SK-N-SH (cell line): ENCODE measurements at regions not wholly inside any gene's neighbourhood (a gene's known extent, or its start where the extent isn't known, plus 50 kb on each side); places are given as distances from the start of the nearest gene placed in this dataset.

Source experiments
- CTCF ChIA-PET: fragments of 300-600, 350-600 bp; formaldehyde crosslinking; extraction: SDS; loops from one replicate; lab custom pipeline; 2021; lab: Yijun Ruan, JAX
- POLR2A ChIA-PET: fragments of 350-600 bp; sonication (Branson Sonifier 250); formaldehyde crosslinking; extraction: SDS; loops from one replicate; lab custom pipeline; 2020; ENCODE audit warnings: antibody characterized with exemption, inconsistent platforms; lab: Yijun Ruan, JAX
- DNase-seq: peaks from one replicate; pipeline ENCODE4 v3.0.0; 2012
- H2AFZ ChIP-seq: fragments of 200-600 bp; sonication (generic); 2 replicates; pipeline ENCODE4 v1.8.1; 2016; ENCODE audit warnings: antibody characterized with exemption, mild to moderate bottlenecking, low read depth
- H3F3A ChIP-seq: fragments of 200-600 bp; sonication (generic); replicated peaks from 2 replicates; pipeline ENCODE3; 2016; ENCODE audit warnings: antibody characterized with exemption, mild to moderate bottlenecking; ENCODE audit not compliant: insufficient read depth
- H3K27ac ChIP-seq, 2 experiments: fragments of 200-500 bp in 1 of 2; fragments of 200-600 bp in 1 of 2; sonication (Bioruptor generic) in 1 of 2; sonication (generic), shearing (Covaris generic) in 1 of 2; 2 replicates each; pipeline versions ENCODE4 v1.5.1 to v1.6.1; 2014 to 2016; ENCODE audit warnings: low read depth in 2 of 2, inconsistent platforms in 1 of 2, low read length in 1 of 2, mild to moderate bottlenecking in 1 of 2, mixed read lengths in 1 of 2
- H3K27me3 ChIP-seq: fragments of 200-600 bp; sonication (generic), shearing (Covaris generic); 2 replicates; pipeline ENCODE4 v1.6.1; 2016; ENCODE audit warnings: mixed run types; ENCODE audit not compliant: insufficient read depth
- H3K36me3 ChIP-seq, 2 experiments: fragments of 200-500 bp in 1 of 2; fragments of 200-600 bp in 1 of 2; sonication (Bioruptor generic) in 1 of 2; sonication (generic) in 1 of 2; replicated peaks in 1 of 2; 2 replicates each; pipeline versions ENCODE3 to v1.5.1; 2014 to 2016; ENCODE audit warnings: low read length in 1 of 2, mild to moderate bottlenecking in 1 of 2; ENCODE audit not compliant: insufficient read depth in 2 of 2, control insufficient read depth in 1 of 2
- H3K4me1 ChIP-seq, 2 experiments: fragments of 200-500 bp in 1 of 2; fragments of 200-600 bp in 1 of 2; sonication (Bioruptor generic) in 1 of 2; sonication (generic), shearing (Covaris generic) in 1 of 2; 2 replicates each; pipeline versions ENCODE4 v1.5.1 to v1.6.1; 2014 to 2016; ENCODE audit warnings: low read depth in 1 of 2, low read length in 1 of 2, mixed run types in 1 of 2; ENCODE audit not compliant: insufficient read depth in 2 of 2, control insufficient read depth in 1 of 2
- H3K4me2 ChIP-seq: fragments of 200-600 bp; sonication (generic), shearing (Covaris generic); 2 replicates; pipeline ENCODE4 v1.6.1; 2017; ENCODE audit warnings: mixed run types
- H3K4me3 ChIP-seq, 2 experiments: fragments of 200-500 bp in 1 of 2; fragments of 200-600 bp in 1 of 2; sonication (Bioruptor generic) in 1 of 2; sonication (generic), shearing (Covaris generic) in 1 of 2; 2 replicates each; pipeline versions ENCODE4 v1.5.1 to v1.8.1; 2014 to 2016; ENCODE audit warnings: low read depth in 2 of 2, inconsistent platforms in 1 of 2, low read length in 1 of 2, mild to moderate bottlenecking in 1 of 2, mixed read lengths in 1 of 2, moderate library complexity in 1 of 2
- H3K79me2 ChIP-seq: fragments of 200-600 bp; sonication (generic); 2 replicates; pipeline ENCODE4 v1.8.1; 2017; ENCODE audit warnings: mild to moderate bottlenecking; ENCODE audit not compliant: insufficient read depth
- H3K9ac ChIP-seq: fragments of 200-600 bp; sonication (generic); 2 replicates; pipeline ENCODE4 v1.6.1; 2017; ENCODE audit warnings: mixed run types
- H3K9me2 ChIP-seq: fragments of 200-600 bp; sonication (generic); 2 replicates; pipeline ENCODE4 v1.6.1; 2017; ENCODE audit warnings: mixed run types
- H3K9me3 ChIP-seq: fragments of 200-600 bp; sonication (generic); 2 replicates; pipeline ENCODE4 v1.6.1; 2017; ENCODE audit warnings: mixed run types, mild to moderate bottlenecking, moderate library complexity
- H4K20me1 ChIP-seq: fragments of 200-600 bp; sonication (generic); 2 replicates; pipeline ENCODE4 v1.6.1; 2017; ENCODE audit warnings: mild to moderate bottlenecking, mixed run types; ENCODE audit not compliant: insufficient read depth
- ELF1 ChIP-seq: IDR thresholded peaks from 2 replicates; pipeline ENCODE4 v1.4.0; 2012
- EZH2phosphoT487 ChIP-seq: fragments of 200-600 bp; sonication (generic); IDR thresholded peaks from 2 replicates; pipeline ENCODE4 v1.6.1; 2017; ENCODE audit warnings: low read depth, mixed run types, mild to moderate bottlenecking, antibody characterized with exemption, moderate library complexity, borderline replicate concordance
- GABPA ChIP-seq: IDR thresholded peaks from 2 replicates; pipeline ENCODE4 v1.4.0; 2012; ENCODE audit warnings: low read depth, mild to moderate bottlenecking
- GATA2 ChIP-seq: sonication (generic); formaldehyde crosslinking; IDR thresholded peaks from 2 replicates; pipeline ENCODE4 v1.5.0; 2020; ENCODE audit warnings: mild to moderate bottlenecking, missing genetic modification reagents
- MAX ChIP-seq: IDR thresholded peaks from 2 replicates; pipeline ENCODE4 v1.4.0; 2012; ENCODE audit warnings: low read depth
- MXI1 ChIP-seq: IDR thresholded peaks from 2 replicates; pipeline ENCODE4 v1.6.1; 2012; ENCODE audit warnings: mild to moderate bottlenecking, low read depth, low read length, improper control_type of control experiment
- NFIC ChIP-seq: IDR thresholded peaks from 2 replicates; pipeline ENCODE4 v1.4.0; 2012; ENCODE audit warnings: borderline replicate concordance
- POLR2AphosphoS5 ChIP-seq: IDR thresholded peaks from 2 replicates; pipeline ENCODE4 v1.6.1; 2012; ENCODE audit warnings: low read depth, low read length
- RAD21 ChIP-seq: IDR thresholded peaks from 2 replicates; pipeline ENCODE4 v1.6.1; 2012; ENCODE audit warnings: mild to moderate bottlenecking, low read length
- RCOR1 ChIP-seq: fragments of 150-350 bp; IDR thresholded peaks from 2 replicates; pipeline ENCODE4 v1.6.1; 2017; ENCODE audit warnings: antibody characterized with exemption, low read length
- REST ChIP-seq: IDR thresholded peaks from 2 replicates; pipeline ENCODE4 v1.6.1; 2012; ENCODE audit warnings: mild to moderate bottlenecking, low read depth, low read length, moderate library complexity
- RXRA ChIP-seq: IDR thresholded peaks from 2 replicates; pipeline ENCODE4 v1.4.0; 2012; ENCODE audit warnings: low read depth, mild to moderate bottlenecking, borderline replicate concordance
- SMC3 ChIP-seq: IDR thresholded peaks from 2 replicates; pipeline ENCODE4 v1.6.1; 2012; ENCODE audit warnings: low read depth, low read length, improper control_type of control experiment
- ZBTB33 ChIP-seq: IDR thresholded peaks from 2 replicates; pipeline ENCODE4 v1.4.0; 2012; ENCODE audit warnings: low read depth, borderline replicate concordance
- WGBS: methylation state at CpG from one replicate; pipeline ENCODE4 v1.1.6; 2017; ENCODE audit warnings: low lambda C conversion rate; 5-methylcytosine and 5-hydroxymethylcytosine counted together

GRCh38 chr10:107340326-107340725 lies 175.8 kb upstream of the SORCS1 start:
- no peaks in the 10 kb centered on the region for H3K27me3 ChIP-seq
- H3F3A ChIP-seq: no peaks in the 10 kb centered on the region
- H3K4me2 ChIP-seq: no peak overlapping the region
- ChIA-PET CTCF (no interaction called here), POLR2A (no interaction called here)
- TF ChIP-seq REST (no peak), MXI1 (no peak), EZH2phosphoT487 (no peak), ZBTB33 (no peak), NFIC (no peak), SMC3 (no peak), RAD21 (no peak), MAX (no peak), RCOR1 (no peak), GABPA (no peak), ELF1 (no peak), POLR2AphosphoS5 (no peak), GATA2 (CRISPR knock-in tag) (no peak), RXRA (no peak)
- no peak overlapping the region for H3K27ac ChIP-seq
- H3K9me2 ChIP-seq: no peaks in the 10 kb centered on the region
- no peak overlapping the region for H2AFZ ChIP-seq
- no peaks in the 10 kb centered on the region for H3K9me3 ChIP-seq
- 30% methylated on average over 2 of the region's 2 CpGs for WGBS
- DNase-seq: no peak
- H4K20me1 ChIP-seq: no peaks in the 10 kb centered on the region
- H3K79me2 ChIP-seq: no peaks in the 10 kb centered on the region
- no peaks in the 10 kb centered on the region for H3K36me3 ChIP-seq
- no peak overlapping the region for H3K9ac ChIP-seq
- no peak overlapping the region for H3K4me3 ChIP-seq
- H3K4me1 ChIP-seq: no peaks in the 10 kb centered on the region; a peak in 1 of 4 replicates
